ENCODE measurements at regions not wholly inside any gene's neighbourhood (a gene's known extent, or its start where the extent isn't known, plus 50 kb on each side); places are given as distances from the start of the nearest gene placed in this dataset.
"Not testable (repeated sequence)": the region's sequence is repeated elsewhere in the genome, so short reads cannot be mapped to it uniquely, and the experiment has no call there.

- no peak for DNase-seq
Measured at GRCh38 chr2:193518041-193518817, 1323.5 kb upstream of the TMEFF2 start.

DNA sequence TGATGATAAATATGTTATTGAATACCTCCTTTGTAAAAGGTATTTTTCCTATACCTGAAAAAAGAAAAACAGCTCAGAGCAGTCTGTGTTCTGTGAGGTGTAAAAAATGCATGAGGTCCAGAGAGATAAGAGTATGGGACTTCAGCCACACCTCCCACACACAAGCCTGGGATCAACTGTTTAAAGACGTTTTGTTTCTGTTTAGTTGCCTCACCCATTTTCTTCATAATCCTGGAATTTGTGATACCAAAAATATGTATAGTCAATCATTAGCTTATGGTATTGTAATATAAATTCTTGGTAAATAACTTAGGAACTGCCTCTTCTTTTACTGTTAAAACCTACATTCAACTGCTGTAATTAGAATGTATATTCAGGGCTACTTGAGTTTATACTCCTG is 1322.9 kb upstream of the TMEFF2 start:
- DNase-seq: no peak

DNA sequence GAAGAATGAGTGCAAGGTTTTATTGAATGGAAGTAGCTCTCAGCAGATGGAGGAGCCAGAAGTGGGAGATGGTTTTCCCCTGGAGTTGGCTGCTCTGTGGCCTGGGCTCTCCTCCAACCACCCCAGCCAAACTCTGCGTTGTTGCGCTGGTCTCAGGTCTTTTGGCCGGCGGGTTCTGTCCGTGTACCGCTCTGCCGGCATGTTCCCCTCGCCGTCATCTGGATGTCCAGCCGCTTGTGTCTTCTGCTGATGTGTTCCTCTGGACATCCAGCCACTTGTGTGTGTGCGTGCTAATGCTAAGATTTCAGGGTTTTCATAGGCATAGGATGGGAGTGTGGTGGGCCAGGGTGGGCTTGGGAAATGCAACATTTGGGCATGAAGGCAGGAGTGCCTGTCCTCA is 1311.3 kb upstream of the TMEFF2 start:
- DNase-seq: no peak

DNA sequence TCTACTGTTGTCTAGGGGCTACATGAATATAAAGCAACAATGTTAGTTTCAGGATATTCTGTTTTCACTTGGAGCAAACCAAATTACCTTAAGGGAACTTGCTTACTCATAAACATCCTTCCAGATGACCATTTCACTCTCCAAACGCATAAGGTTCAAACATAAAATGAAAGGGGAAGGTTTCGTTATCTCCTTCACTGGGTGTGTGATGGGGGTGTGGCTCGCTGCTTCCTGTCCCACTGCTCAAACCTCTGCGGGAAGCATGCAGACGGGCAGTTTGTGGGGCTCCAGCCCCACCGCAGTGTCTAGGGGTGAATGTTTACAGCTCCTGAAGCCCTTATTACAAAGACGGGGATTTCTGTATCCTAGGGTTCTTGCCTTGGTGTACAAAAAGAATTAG is 1310.9 kb upstream of the TMEFF2 start:
- DNase-seq: no peak

DNA sequence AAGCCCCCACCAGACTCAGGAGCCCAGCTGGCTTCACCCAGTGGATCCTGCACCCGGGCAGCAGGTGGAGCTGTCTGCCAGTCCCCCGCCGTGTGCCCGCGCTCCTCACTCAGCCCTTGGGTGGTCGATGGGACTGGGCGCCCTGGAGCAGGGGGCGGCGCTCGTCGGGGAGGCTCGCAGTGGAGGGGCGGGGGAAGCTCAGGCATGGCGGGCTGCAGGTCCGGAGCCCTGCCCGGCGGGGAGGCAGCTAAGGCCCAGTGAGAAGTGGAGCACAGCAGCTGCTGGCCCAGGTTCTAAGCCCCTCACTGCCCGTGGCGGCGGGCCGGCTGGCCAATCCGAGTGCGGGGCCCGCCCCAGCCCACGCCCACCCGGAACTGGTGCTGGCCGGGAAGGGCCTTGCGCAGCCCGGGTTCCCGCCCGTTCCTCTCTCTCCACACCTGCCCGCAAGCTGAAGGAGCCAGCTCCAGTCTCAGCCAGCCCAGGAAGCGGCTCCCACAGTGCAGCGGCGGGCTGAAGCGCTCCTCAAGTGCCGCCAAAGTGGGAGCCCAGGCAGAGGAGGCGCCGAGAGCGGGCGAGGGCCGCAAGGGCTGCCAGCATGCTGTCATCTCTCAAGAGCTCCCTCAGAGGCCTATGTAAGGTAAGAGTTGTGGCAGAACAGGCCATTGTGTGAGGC is 1307.8 kb upstream of the TMEFF2 start:
- no peak for DNase-seq

GRCh38 chr2:193496786-193497185 is 1302.1 kb upstream of the TMEFF2 start:
- no peak for DNase-seq

DNA sequence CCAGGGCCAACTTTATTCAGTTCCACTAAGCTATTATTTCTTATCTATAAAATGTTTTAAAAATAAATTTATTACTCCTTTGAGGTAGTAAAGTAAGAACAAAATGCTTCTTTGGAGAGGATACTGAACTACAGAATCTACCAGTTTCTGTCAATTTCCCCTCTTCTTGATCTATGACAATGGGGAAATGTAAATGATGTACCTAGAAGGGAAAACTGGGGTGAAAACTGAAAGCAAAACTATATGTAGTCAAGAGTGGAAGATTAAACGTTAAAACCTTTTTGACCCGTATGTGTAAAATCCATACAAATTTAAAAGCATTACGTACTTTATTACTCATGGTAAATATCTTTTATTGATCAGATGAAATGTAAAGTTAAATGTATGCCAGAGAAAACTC is 1287.8 kb upstream of the TMEFF2 start:
- DNase-seq: no peak

- DNase-seq: no peak
Measured at GRCh38 chr2:193480187-193480586, 1285.5 kb upstream of the TMEFF2 start.

- DNase-seq: no peak
Measured at GRCh38 chr2:193476171-193476800, 1281.6 kb upstream of the TMEFF2 start.

GRCh38 chr2:193475038-193475437 is 1280.3 kb upstream of the TMEFF2 start:
- DNase-seq: no peak

DNA sequence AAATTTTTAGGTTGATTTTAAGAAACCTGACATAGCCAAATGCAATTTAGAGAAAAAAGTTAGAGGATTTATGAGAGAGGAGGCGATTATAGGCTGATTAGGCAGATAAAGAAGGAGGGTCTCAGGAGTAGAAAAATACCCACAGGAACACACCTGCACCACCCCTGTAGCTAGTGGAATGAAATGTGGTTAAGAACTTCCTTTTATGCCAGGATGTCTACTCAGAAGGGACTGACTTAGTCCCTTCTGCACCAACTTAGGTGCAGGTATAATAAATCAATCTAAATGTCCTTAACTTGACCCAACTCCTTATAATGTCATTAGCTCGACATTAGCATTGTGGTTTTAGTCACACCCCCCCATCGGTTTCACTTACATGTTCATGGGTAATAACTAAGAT is 1274.5 kb upstream of the TMEFF2 start:
- no peak for DNase-seq

DNA sequence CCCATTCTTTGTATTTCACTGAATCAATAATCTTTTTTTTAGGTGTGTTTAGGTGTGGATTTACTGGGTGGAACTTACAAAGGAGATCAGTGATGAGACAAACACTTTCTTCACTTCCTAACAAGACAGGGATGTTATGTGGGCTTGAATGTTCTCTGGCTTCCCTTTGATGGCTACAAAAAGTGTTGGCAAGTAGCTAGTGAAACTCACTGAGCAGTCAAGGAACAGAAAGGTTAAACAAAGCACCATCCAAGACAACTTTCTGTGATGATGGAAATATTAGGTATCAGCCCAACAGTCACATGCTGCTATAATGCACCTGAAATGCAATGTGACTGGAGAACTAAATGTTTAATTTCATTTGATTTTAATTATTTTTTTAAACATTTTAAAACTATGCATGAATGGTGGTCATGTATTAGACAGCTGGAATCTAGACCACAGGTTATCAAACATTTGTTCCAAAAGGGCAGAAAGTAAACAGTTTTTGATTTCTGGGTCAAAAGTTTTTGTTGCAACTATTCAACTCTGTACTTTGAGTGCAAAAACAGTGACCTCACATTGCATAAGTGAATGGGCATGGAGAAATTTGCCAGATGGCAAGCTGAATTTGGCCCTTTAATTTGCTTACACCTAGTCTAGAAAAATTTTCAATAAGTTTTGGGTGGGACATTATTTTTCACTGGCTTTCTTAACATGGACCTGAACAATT is 1272.7 kb upstream of the TMEFF2 start:
- DNase-seq: no peak

GRCh38 chr2:193463011-193463410 is 1268.3 kb upstream of the TMEFF2 start:
- DNase-seq: no peak

DNA sequence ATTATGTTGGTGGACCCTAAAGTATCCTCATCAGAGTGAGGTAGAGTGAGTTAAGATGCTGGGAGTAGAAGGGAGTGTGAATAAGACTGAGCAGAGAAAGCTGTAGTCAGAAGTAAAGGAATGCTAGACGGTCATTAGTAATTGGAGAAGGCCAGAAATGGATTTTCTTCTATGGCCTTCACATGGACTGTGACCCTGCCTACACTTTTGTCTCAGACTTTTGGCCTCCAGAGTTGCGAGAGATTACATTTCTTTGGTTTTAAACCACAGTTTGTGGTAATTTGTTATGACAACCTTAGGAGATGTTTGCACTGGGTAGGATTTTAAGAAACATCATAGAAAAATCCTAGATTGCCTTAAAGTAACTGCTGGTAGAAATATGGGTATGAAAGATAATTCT is 1267.7 kb upstream of the TMEFF2 start:
- no peak for DNase-seq

DNA sequence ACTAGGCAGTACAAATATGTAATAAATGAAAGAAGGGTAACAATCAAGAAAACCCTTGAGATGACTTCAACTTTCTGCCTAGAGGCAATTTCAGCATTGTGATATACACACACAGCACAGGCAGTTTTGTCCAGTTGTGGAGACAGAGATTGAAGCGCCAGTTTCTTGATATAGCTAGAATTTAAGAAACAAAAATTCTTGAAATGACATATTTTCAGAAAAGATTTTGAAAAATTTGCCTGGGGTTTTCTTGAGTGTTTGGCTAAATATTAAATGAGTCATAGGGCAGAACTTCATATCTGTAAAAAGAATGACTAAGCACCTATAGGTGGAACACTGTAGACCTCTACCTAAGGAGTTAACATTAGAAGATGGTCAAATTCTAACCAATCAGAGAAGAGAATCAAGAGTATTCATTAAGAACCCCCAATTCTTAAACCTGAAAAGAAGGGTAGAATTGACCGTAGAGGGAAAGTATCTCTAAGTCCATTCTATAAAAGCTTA is 1266.8 kb upstream of the TMEFF2 start:
- DNase-seq: no peak

DNA sequence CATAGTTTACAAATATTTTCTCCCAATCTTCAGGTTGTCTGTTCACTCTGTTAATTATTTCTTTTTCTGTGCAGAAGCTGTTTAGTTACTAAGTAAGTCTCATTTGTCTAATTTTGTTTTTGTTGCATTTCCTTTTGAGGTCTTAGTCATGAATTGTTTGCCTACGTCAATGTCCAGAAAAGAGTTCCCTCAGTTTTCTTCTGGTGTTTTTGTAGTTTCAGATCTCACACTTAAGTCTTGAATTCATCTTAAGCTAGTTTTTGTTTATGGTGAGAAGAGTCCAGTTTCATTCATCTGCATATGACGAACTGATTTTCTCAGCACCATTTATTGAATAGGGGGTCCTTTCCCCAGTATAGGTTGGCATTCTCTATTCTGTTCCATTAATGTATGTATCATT is 1252.2 kb upstream of the TMEFF2 start:
- no peak for DNase-seq

DNA sequence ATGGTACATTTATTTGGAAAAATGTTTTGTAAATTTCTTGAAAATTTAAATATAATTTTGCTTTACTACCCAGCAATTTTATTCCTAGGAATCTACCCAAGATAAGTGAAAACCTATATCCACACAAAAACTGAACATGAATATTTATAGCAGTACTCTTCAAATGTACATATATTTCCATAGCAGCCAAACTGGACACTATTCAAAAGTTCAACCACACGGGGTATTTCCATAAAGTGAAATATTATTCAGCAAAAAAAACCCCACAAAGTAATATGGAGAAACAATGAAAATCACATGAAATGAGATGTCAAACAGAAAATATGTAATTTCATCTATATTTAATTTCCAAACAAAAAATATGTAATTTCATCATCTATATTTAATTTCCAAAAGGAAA is 1247.6 kb upstream of the TMEFF2 start:
- DNase-seq: no peak

DNA sequence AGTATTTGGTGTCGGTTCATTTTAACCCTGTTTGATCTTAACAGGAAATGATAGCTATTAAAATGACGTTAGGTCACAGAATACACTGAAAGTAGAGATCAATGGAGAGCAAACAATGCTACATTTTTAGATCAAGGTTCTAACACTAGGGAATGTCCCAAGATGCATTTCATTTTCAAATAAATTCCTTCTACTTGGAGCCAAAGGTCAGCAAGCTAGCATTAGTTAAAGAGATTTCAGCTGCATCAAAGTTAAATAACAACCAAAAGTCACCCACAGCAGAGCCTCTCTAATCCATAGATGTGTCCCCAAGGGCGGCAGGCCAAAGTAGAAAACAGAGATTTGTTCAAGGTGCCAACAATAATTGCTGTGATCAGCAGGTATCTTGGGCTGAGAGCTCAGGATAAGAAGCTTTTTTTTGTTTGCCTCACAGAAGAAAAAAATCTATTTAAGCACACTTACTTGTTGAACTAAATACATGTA is 1233.6 kb upstream of the TMEFF2 start:
- no peak for DNase-seq

- DNase-seq: not testable (repeated sequence)
Measured at GRCh38 chr2:193412368-193412767, 1217.6 kb upstream of the TMEFF2 start.

GRCh38 chr2:193409951-193410350 is 1215.2 kb upstream of the TMEFF2 start:
- DNase-seq: no peak

GRCh38 chr2:193382583-193382982 is 1187.8 kb upstream of the TMEFF2 start:
- DNase-seq: no peak

DNA sequence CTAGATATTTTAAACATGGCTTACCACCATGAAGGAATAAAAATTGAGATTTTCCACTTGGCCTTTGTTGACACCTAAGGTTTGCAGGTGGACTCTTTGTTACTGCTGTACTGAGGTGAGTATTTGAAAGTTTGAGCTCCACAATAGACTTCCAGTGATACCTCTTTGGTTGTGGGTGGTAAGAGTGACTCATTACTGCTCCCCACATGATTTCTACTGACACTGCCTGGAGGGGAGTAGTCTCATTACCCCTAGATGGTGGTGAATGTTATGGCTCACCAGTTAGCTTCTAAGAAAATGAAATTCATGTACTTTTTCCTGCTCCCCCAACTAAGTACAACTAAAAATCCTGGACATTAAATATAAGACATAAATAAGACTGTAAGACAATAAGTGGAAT is 1183.1 kb upstream of the TMEFF2 start:
- no peak for DNase-seq

DNA sequence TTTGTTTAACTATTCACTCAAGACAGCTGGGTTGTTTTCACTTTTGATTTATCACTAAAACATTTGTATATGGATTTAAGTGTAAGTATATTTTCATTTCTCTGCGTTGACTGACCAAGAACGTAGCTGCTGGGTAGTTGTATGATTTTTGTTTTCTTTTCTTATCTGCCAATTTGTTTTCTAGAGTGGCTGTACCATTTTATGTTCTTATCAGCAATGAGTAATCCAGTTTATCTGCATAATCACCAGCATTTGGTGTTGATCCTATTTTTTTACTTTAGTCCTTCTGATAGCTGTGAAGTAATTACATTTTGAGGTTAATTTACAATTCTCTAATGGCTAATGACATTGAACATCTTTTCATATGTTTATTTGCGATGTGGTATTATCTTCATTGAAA is 1178.4 kb upstream of the TMEFF2 start:
- no peak for DNase-seq

Measured in activated CD4-positive, alpha-beta T cell treated with anti-CD3 and anti-CD28 coated beads, Interleukin-2, Interleukin-6, amounts not matched to agents 100 ng/mL and 50 ng/mL, durations not matched to agents 16 hours and 8 hours (primary cell).